ENCODE measurements at regions not wholly inside any gene's neighbourhood (a gene's known extent, or its start where the extent isn't known, plus 50 kb on each side); places are given as distances from the start of the nearest gene placed in this dataset.

DNA sequence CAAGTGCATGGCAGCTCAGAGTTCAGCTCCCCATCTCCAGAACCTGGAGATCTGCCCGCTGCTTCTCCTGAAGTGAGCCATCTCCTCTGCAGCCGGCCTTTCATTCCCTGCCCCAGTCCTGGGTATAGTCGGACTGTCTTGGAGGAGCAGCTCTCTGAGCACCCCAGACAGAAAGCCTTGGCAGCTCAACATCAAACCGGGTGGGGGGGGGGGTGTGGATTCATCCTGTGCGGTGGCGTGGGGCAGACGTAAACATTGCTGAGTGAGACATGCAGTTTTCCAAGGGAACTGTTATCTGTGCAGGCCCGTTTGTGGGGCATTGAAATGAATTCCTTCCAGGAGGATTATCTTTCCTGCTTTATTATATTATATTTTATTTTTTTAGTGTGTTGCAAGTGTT, 125.9 kb upstream of the MYCN start:
- no peaks in the 10 kb centered on the region for H3K27me3 ChIP-seq (ENCODE audit: insufficient read depth, low read length)
- H3K4me3 ChIP-seq (ENCODE audit: low read depth, low read length), result no peak overlapping the region
- no peak overlapping the region for H3K27ac ChIP-seq (ENCODE audit: low read depth, low read length)
- H2AFZ ChIP-seq (ENCODE audit: low read length, unreplicated experiment), result no peak overlapping the region
- H3K36me3 ChIP-seq (ENCODE audit: insufficient read depth, low read length), result no peaks in the 10 kb centered on the region
- H3K79me2 ChIP-seq (ENCODE audit: control insufficient read depth, insufficient read depth, low read length, unreplicated experiment), result no peaks in the 10 kb centered on the region
- H3K4me1 ChIP-seq (ENCODE audit: control insufficient read depth, insufficient read depth, low read length, unreplicated experiment), result no peaks in the 10 kb centered on the region

DNA sequence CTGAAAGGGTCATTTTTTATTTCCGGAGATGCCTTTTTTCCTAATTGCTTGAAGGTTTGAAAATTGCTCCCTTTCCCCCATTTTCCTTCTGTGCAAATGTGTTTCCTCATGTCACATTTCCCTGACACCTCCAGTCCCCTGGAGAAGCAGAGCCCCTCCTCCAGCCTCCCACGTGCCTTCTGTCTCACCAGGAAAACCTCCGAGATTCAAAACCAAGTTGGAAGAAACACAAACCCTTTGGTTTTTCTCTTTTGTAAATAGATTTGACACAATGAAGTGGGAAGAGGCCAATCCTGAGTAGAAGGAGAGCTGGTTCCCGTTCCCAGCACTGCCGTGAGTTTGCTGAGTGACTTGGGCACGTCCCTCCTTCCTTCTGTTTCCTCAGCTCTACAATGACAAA, 125.4 kb upstream of the MYCN start:
- no peaks in the 10 kb centered on the region for H3K79me2 ChIP-seq (ENCODE audit: control insufficient read depth, insufficient read depth, low read length, unreplicated experiment)
- H2AFZ ChIP-seq (ENCODE audit: low read length, unreplicated experiment), result no peak overlapping the region
- no peak overlapping the region for H3K4me3 ChIP-seq (ENCODE audit: low read depth, low read length)
- H3K4me1 ChIP-seq (ENCODE audit: control insufficient read depth, insufficient read depth, low read length, unreplicated experiment), result no peaks in the 10 kb centered on the region
- no peak overlapping the region for H3K27ac ChIP-seq (ENCODE audit: low read depth, low read length)
- no peaks in the 10 kb centered on the region for H3K36me3 ChIP-seq (ENCODE audit: insufficient read depth, low read length)
- no peaks in the 10 kb centered on the region for H3K27me3 ChIP-seq (ENCODE audit: insufficient read depth, low read length)

DNA sequence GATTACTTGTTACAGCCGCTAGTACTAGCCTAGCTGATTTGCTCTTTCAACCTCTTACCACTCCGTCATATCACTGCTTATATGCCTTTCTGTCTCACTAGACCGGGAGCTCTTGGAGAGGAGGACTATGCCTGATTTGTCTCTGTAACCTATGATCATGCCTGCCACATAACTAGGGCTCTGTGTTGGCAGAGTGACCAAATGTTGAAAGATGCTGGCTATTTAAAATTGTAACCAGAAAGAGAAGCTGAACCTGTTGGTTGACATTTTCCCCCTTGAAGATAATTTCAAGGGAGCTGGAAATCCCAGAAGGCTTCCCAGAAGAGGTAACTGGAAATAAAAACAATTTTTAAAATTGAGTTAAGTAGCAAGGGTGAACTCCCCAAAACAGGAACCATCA, 124.1 kb upstream of the MYCN start:
- H3K27me3 ChIP-seq (ENCODE audit: insufficient read depth, low read length), result no peaks in the 10 kb centered on the region

DNA sequence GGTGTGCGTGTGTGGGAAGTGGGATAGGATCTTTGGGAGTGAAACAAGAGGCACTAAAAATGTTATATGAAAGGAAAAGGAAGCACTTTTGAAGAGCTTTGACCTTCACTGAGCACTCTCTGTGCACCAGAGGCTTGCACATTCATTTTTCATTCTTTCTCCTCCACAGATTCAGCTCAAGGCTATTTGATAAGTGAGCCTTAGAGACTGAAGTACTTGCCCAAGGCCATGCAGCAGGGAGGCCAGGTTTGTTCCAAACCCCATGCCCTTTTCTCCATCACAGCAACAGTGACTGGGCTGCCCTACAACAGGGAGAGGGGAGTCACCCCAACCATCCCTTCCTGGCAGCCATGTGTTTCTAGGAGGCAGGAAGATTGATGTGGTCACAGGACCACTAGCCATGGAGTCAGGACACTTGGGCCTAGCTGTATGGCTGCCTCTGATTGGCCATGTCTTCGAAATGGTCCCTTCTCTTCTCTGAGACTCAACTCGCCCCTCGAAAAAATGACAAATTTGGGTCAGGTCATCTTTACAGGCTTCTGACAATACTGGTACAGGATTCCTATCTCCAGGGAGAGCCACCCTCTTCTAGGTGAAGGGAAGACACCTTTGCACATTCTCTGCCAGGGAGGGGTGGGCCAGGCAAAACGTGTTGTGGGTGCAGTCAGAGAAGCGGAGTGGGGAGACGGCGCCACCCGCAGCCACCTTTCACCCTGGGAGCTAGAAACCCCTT, 123.5 kb upstream of the MYCN start:
- no peak overlapping the region for H3K27ac ChIP-seq (ENCODE audit: low read depth, low read length)
- H3K27me3 ChIP-seq (ENCODE audit: insufficient read depth, low read length), result no peaks in the 10 kb centered on the region
- H2AFZ ChIP-seq (ENCODE audit: low read length, unreplicated experiment), result no peak overlapping the region
- H3K36me3 ChIP-seq (ENCODE audit: insufficient read depth, low read length), result no peaks in the 10 kb centered on the region
- no peak overlapping the region for H3K4me3 ChIP-seq (ENCODE audit: low read depth, low read length)
- H3K4me1 ChIP-seq (ENCODE audit: control insufficient read depth, insufficient read depth, low read length, unreplicated experiment), result no peaks in the 10 kb centered on the region
- no peaks in the 10 kb centered on the region for H3K79me2 ChIP-seq (ENCODE audit: control insufficient read depth, insufficient read depth, low read length, unreplicated experiment)

More for the DNA sequence above, 124.1 kb upstream of the MYCN start:
- no peaks in the 10 kb centered on the region for H3K79me2 ChIP-seq (ENCODE audit: control insufficient read depth, insufficient read depth, low read length, unreplicated experiment)
- H3K36me3 ChIP-seq (ENCODE audit: insufficient read depth, low read length), result no peaks in the 10 kb centered on the region
- H3K27ac ChIP-seq (ENCODE audit: low read depth, low read length), result no peak overlapping the region
- no peak overlapping the region for H2AFZ ChIP-seq (ENCODE audit: low read length, unreplicated experiment)
- H3K4me3 ChIP-seq (ENCODE audit: low read depth, low read length), result no peak overlapping the region
- H3K4me1 ChIP-seq (ENCODE audit: control insufficient read depth, insufficient read depth, low read length, unreplicated experiment), result no peaks in the 10 kb centered on the region

DNA sequence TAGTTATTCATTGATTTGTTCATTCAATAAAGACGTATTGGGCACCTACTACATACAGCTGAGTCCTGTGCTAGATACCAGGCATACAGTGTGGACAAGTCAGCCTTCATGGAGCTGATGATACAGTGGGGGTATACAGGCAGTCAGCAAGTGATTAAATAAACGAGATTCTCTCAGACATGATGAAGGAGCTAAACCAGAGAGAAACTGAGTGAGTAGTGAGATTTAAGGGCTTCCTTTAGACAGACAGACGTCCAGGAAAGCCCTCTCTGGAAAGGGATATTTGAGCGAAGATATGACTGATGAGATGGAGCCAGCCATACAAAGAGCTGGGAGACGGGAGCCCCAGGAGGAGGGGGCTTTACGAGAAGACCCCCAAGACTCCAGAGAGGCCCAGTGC, 122.6 kb upstream of the MYCN start:
- Histone ChIP-seq H3K4me3 (ENCODE audit: low read depth, low read length) (no peak overlapping the region), H3K27me3 (ENCODE audit: insufficient read depth, low read length) (no peaks in the 10 kb centered on the region), H2AFZ (ENCODE audit: low read length, unreplicated experiment) (no peak overlapping the region), H3K4me1 (ENCODE audit: control insufficient read depth, insufficient read depth, low read length, unreplicated experiment) (no peaks in the 10 kb centered on the region), H3K27ac (ENCODE audit: low read depth, low read length) (no peak overlapping the region), H3K36me3 (ENCODE audit: insufficient read depth, low read length) (no peaks in the 10 kb centered on the region), H3K79me2 (ENCODE audit: control insufficient read depth, insufficient read depth, low read length, unreplicated experiment) (no peaks in the 10 kb centered on the region)

DNA sequence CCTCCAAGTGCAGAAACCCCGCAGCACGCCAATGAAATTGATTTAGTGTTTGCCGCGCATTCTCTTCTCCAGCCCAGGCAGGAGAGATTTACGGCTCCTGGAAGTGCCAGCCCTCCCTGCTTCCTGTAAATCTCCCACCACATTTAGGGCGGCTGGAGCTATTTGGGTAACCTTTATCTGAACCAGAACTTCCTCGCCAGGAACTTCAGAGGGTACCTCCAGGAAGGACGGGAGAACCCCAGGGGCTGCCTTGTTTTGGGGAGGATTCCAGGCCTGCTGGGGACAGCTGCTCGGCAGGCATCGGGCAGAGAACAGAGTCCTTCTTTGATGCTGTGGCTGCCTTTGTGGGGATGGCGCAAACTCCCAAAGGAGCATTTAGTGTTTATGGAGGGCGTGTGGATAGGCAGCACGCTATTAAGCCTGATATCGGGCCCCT, 122.0 kb upstream of the MYCN start:
- H3K4me1 ChIP-seq (ENCODE audit: control insufficient read depth, insufficient read depth, low read length, unreplicated experiment), result no peaks in the 10 kb centered on the region
- no peaks in the 10 kb centered on the region for H3K79me2 ChIP-seq (ENCODE audit: control insufficient read depth, insufficient read depth, low read length, unreplicated experiment)
- no peak overlapping the region for H3K27ac ChIP-seq (ENCODE audit: low read depth, low read length)
- no peaks in the 10 kb centered on the region for H3K27me3 ChIP-seq (ENCODE audit: insufficient read depth, low read length)
- no peak overlapping the region for H2AFZ ChIP-seq (ENCODE audit: low read length, unreplicated experiment)
- no peaks in the 10 kb centered on the region for H3K36me3 ChIP-seq (ENCODE audit: insufficient read depth, low read length)
- no peak overlapping the region for H3K4me3 ChIP-seq (ENCODE audit: low read depth, low read length)

DNA sequence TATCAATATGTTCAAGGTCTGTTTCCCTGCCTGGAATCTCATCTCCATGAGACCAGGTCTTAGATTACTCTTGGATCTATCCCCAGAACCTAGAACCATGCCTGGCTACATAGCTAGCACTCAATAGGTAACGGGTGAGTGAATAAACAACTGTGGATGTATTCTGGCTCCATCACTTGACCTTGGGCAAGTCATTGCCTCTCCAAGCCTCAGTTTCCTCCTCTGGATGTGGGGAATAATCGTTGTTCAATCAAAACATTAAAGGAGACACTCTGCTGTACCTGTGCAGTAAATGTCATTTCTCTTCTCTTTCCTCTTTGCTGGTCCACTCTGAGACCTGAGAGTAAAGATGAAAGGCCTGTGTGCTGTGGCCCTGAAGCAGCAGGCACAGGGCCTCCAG, 121.5 kb upstream of the MYCN start:
- Histone ChIP-seq H3K36me3 (ENCODE audit: insufficient read depth, low read length) (no peaks in the 10 kb centered on the region), H3K27ac (ENCODE audit: low read depth, low read length) (no peak overlapping the region), H3K4me1 (ENCODE audit: control insufficient read depth, insufficient read depth, low read length, unreplicated experiment) (no peaks in the 10 kb centered on the region), H3K79me2 (ENCODE audit: control insufficient read depth, insufficient read depth, low read length, unreplicated experiment) (no peaks in the 10 kb centered on the region), H3K27me3 (ENCODE audit: insufficient read depth, low read length) (no peaks in the 10 kb centered on the region), H3K4me3 (ENCODE audit: low read depth, low read length) (no peak overlapping the region), H2AFZ (ENCODE audit: low read length, unreplicated experiment) (no peak overlapping the region)

DNA sequence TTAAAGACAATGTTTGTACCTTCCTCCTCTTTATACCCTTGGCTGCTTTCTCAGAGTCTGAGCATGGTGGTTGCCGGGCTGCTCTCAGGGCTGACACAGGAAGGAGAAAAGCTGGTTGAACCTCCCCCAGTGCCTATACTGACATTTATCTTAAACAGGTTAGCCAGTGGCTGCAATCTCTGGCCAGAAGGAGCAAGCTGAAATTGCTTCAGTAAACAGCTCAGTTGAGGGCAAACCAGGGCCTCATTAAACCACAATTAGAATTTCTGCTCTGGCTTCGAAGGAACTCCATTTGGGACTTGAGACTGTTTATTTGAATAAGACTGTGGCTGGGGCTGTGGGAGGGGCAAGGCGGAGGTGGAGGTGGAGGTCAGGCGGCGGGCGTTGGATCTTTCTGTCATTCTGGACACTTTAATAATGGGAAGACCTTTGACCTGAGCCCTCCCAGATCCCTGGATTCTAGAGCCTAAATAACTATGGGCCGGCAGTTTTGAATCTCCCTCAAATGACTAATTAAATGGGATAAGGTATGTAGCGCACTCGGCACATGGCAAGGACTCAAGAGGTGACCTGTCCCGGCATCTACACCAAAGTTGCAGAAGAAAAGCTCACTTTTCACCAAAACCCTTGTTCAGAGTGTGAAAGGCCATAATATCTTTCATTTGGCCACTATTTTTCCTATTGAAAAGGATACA, 120.6 kb upstream of the MYCN start:
- Histone ChIP-seq H3K4me1 (ENCODE audit: control insufficient read depth, insufficient read depth, low read length, unreplicated experiment) (no peaks in the 10 kb centered on the region), H3K79me2 (ENCODE audit: control insufficient read depth, insufficient read depth, low read length, unreplicated experiment) (no peaks in the 10 kb centered on the region), H3K4me3 (ENCODE audit: low read depth, low read length) (no peak overlapping the region), H3K36me3 (ENCODE audit: insufficient read depth, low read length) (no peaks in the 10 kb centered on the region), H2AFZ (ENCODE audit: low read length, unreplicated experiment) (no peak overlapping the region), H3K27ac (ENCODE audit: low read depth, low read length) (no peak overlapping the region), H3K27me3 (ENCODE audit: insufficient read depth, low read length) (no peaks in the 10 kb centered on the region)

DNA sequence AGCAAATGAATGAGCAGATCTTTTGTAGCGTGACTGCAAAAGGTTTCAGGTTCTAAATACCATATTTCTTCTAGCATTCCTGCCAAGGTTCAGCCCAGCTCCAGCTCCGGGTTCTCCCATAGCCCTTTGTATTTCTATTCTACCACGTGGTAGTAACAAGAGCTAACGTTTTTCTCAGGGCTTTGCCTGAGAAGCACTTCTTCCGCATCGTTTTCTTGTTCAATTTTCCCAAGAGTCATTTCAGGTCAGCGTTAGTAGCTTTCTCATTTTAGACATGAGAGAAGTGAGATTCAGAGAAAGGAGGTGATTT, 120.1 kb upstream of the MYCN start:
- H3K4me3 ChIP-seq (ENCODE audit: low read depth, low read length), result no peak overlapping the region
- no peaks in the 10 kb centered on the region for H3K4me1 ChIP-seq (ENCODE audit: control insufficient read depth, insufficient read depth, low read length, unreplicated experiment)
- H3K27ac ChIP-seq (ENCODE audit: low read depth, low read length), result no peak overlapping the region
- H3K79me2 ChIP-seq (ENCODE audit: control insufficient read depth, insufficient read depth, low read length, unreplicated experiment), result no peaks in the 10 kb centered on the region
- H3K27me3 ChIP-seq (ENCODE audit: insufficient read depth, low read length), result no peaks in the 10 kb centered on the region
- no peaks in the 10 kb centered on the region for H3K36me3 ChIP-seq (ENCODE audit: insufficient read depth, low read length)
- H2AFZ ChIP-seq (ENCODE audit: low read length, unreplicated experiment), result no peak overlapping the region

DNA sequence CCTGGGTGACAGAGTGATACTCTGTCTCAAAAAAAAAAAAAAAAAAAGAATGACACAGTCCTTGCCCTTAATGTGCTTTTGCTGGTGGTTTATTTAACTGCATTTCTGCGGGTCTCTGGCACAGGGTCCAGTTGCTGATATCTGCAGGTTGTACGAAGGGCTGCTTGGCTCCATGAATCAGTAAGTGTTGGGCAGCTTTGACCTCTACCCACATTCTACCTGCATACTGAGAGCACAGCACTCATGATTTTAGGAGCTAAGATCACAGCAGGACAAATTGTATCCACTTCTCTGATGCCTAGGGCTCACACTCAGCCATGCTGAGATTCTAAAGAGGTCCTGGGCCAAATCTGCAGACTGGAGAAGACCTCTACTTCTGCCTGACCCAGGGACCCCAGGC, 119.4 kb upstream of the MYCN start:
- H3K27me3 ChIP-seq (ENCODE audit: insufficient read depth, low read length), result no peaks in the 10 kb centered on the region

More for the DNA sequence above, 119.4 kb upstream of the MYCN start:
- H3K36me3 ChIP-seq (ENCODE audit: insufficient read depth, low read length), result no peaks in the 10 kb centered on the region
- H2AFZ ChIP-seq (ENCODE audit: low read length, unreplicated experiment), result no peak overlapping the region
- H3K27ac ChIP-seq (ENCODE audit: low read depth, low read length), result no peak overlapping the region
- H3K4me1 ChIP-seq (ENCODE audit: control insufficient read depth, insufficient read depth, low read length, unreplicated experiment), result no peaks in the 10 kb centered on the region
- H3K79me2 ChIP-seq (ENCODE audit: control insufficient read depth, insufficient read depth, low read length, unreplicated experiment), result no peaks in the 10 kb centered on the region
- H3K4me3 ChIP-seq (ENCODE audit: low read depth, low read length), result no peak overlapping the region

Measured in ACC112 (cell line).